ENCODE measurements at regions not wholly inside any gene's neighbourhood (a gene's known extent, or its start where the extent isn't known, plus 50 kb on each side); places are given as distances from the start of the nearest gene placed in this dataset.

- TF ChIP-seq CTCF (IDR thresholded peaks at IDR 0.05) (no peak), TAF1 (IDR thresholded peaks at IDR 0.05; ENCODE audit: borderline replicate concordance, low read depth, low read length) (no peak), RAD21 (IDR thresholded peaks at IDR 0.05; ENCODE audit: low read length) (no peak), RFX5 (IDR thresholded peaks at IDR 0.05; ENCODE audit: low read length) (no peak), USF2 (IDR thresholded peaks at IDR 0.05; ENCODE audit: borderline replicate concordance, low read depth, low read length) (no peak), REST (IDR thresholded peaks at IDR 0.05; ENCODE audit: low read depth, low read length) (no peak), RCOR1 (IDR thresholded peaks at IDR 0.05; ENCODE audit: low read length) (no peak), EP300 (IDR thresholded peaks at IDR 0.05; ENCODE audit: borderline replicate concordance in 1 of 2, low read depth in 1 of 2, low read length in 1 of 2) (no peak), MAX (IDR thresholded peaks at IDR 0.05; ENCODE audit: low read depth) (no peak), POLR2AphosphoS5 (IDR thresholded peaks at IDR 0.05; ENCODE audit: low read depth, low read length) (no peak), ELF1 (IDR thresholded peaks at IDR 0.05) (no peak)
Observed at GRCh38 chr5:96113170-96113939, 151.7 kb upstream of the ELL2 start.

All from SK-N-SH (cell line).